LNCAP (cell line): ENCODE measurements at regions not wholly inside any gene's neighbourhood (a gene's known extent, or its start where the extent isn't known, plus 50 kb on each side); places are given as distances from the start of the nearest gene placed in this dataset.

Source experiments
- CTCF ChIP-seq: fragments of 450-650 bp; IDR thresholded peaks from 2 replicates; pipeline ENCODE4 v1.5.1; 2017; ENCODE audit warnings: mild to moderate bottlenecking

GRCh38 chr2:137838255-137839092 lies 125.8 kb upstream of the HNMT start:
- TF ChIP-seq CTCF, result peak; percentile 53; the same call in 1 of the 2 replicates

GRCh38 chr2:137842430-137842829 lies 121.8 kb upstream of the HNMT start:
- TF ChIP-seq CTCF, result no peak

- no peak for TF ChIP-seq CTCF
These were observed 121.3 kb upstream of the HNMT start for GRCh38 chr2:137842952-137843351.

GRCh38 chr2:137845422-137845821 lies 118.9 kb upstream of the HNMT start:
- no peak for TF ChIP-seq CTCF

GRCh38 chr2:137846993-137847392 lies 117.3 kb upstream of the HNMT start:
- no peak for TF ChIP-seq CTCF

GRCh38 chr2:137847443-137847842 lies 116.8 kb upstream of the HNMT start:
- no peak for TF ChIP-seq CTCF

GRCh38 chr2:137857881-137858280 lies 106.4 kb upstream of the HNMT start:
- no peak for TF ChIP-seq CTCF
